Activated B cell treated with CpG ODN at 0.5 μM for 24 hours (primary cell): ENCODE measurements at regions not wholly inside any gene's neighbourhood (a gene's known extent, or its start where the extent isn't known, plus 50 kb on each side); places are given as distances from the start of the nearest gene placed in this dataset.

Source experiments
- ATAC-seq: fragments of 200-7000 bp; cut with Tn5 transposase; one replicate; pipeline ENCODE4 v1.10.0; 2021; ENCODE audit warnings: low read depth, mild to moderate bottlenecking, moderate library complexity
- CTCF ChIA-PET: fragments of 350-600 bp; sonication (Branson Sonifier 250); formaldehyde crosslinking; loops from one replicate; lab custom pipeline; 2021; ENCODE audit warnings: antibody characterized with exemption; lab: Charles Lee
- POLR2A ChIA-PET: fragments of 350-600 bp; sonication (Branson Sonifier 250); formaldehyde crosslinking; loops from one replicate; lab custom pipeline; 2021; ENCODE audit warnings: antibody characterized with exemption; lab: Charles Lee
- DNase-seq: peaks from one replicate; pipeline ENCODE4 v3.0.0; 2022
- H3K27ac Mint-ChIP-seq: one replicate; pipeline ENCODE4 v1.8.0; 2020; ENCODE audit warnings: mixed read lengths
- H3K27me3 Mint-ChIP-seq: one replicate; pipeline ENCODE4 v1.8.0; 2021; ENCODE audit warnings: mixed read lengths
- H3K36me3 Mint-ChIP-seq: one replicate; pipeline ENCODE4 v1.8.0; 2021; ENCODE audit warnings: low read depth, mixed read lengths
- H3K4me1 Mint-ChIP-seq: one replicate; pipeline ENCODE4 v1.8.0; 2021; ENCODE audit warnings: mixed read lengths
- H3K4me3 Mint-ChIP-seq: one replicate; pipeline ENCODE4 v1.8.0; 2020; ENCODE audit warnings: mild to moderate bottlenecking, mixed read lengths
- H3K9me3 Mint-ChIP-seq: one replicate; pipeline ENCODE4 v1.8.0; 2020; ENCODE audit warnings: mixed read lengths
- CTCF ChIP-seq: fragments of 200-600 bp; IDR thresholded peaks from one replicate; pipeline ENCODE4 v1.8.0; 2022; ENCODE audit warnings: antibody characterized with exemption, mild to moderate bottlenecking
- intact Hi-C: fragments of 100-400 bp; cut with micrococcal nuclease; formaldehyde crosslinking; loops from one replicate; pipeline ENCODE4 v1.15.1; 2024

GRCh38 chr18:78696698-78697435 lies 282.8 kb upstream of the SALL3 start:
- Mint-ChIP-seq H3K36me3 (no peaks in the 10 kb centered on the region), H3K27me3 (no peaks in the 10 kb centered on the region), H3K9me3 (no peaks in the 10 kb centered on the region), H3K27ac (no peak overlapping the region), H3K4me1 (no peaks in the 10 kb centered on the region), H3K4me3 (no peak overlapping the region)
- ChIA-PET POLR2A (no interaction called here), CTCF (no interaction called here)
- DNase-seq (no peak), ATAC-seq (no peak)
- intact Hi-C loops = no loop called here
- TF ChIP-seq CTCF = no peak

- H3K36me3 Mint-ChIP-seq = no peaks in the 10 kb centered on the region
- POLR2A ChIA-PET = no interaction called here
- H3K4me3 Mint-ChIP-seq = no peak overlapping the region
- no peaks in the 10 kb centered on the region for H3K9me3 Mint-ChIP-seq
- no peak for DNase-seq
- H3K27ac Mint-ChIP-seq = no peak overlapping the region
- CTCF ChIA-PET = no interaction called here
- no peaks in the 10 kb centered on the region for H3K27me3 Mint-ChIP-seq
- TF ChIP-seq CTCF = no peak
- no peak for ATAC-seq
- intact Hi-C loops = no loop called here
- H3K4me1 Mint-ChIP-seq = no peaks in the 10 kb centered on the region
These were observed 282.2 kb upstream of the SALL3 start for GRCh38 chr18:78697446-78697845.

GRCh38 chr18:78698914-78699313 lies 280.7 kb upstream of the SALL3 start:
- Mint-ChIP-seq H3K4me1 (no peaks in the 10 kb centered on the region), H3K9me3 (no peaks in the 10 kb centered on the region), H3K27ac (no peak overlapping the region), H3K4me3 (no peak overlapping the region), H3K27me3 (no peaks in the 10 kb centered on the region), H3K36me3 (no peaks in the 10 kb centered on the region)
- ATAC-seq = no peak
- intact Hi-C loops = no loop called here
- DNase-seq = no peak
- CTCF ChIA-PET = no interaction called here
- POLR2A ChIA-PET = no interaction called here
- no peak for TF ChIP-seq CTCF

- intact Hi-C loops = no loop called here
These were observed 280.1 kb upstream of the SALL3 start for GRCh38 chr18:78699499-78699898.

More at GRCh38 chr18:78699499-78699898, 280.1 kb upstream of the SALL3 start:
- Mint-ChIP-seq H3K36me3 (no peaks in the 10 kb centered on the region), H3K27me3 (no peaks in the 10 kb centered on the region), H3K4me3 (no peak overlapping the region), H3K4me1 (no peaks in the 10 kb centered on the region), H3K27ac (no peak overlapping the region), H3K9me3 (no peaks in the 10 kb centered on the region)
- ChIA-PET CTCF (no interaction called here), POLR2A (no interaction called here)
- ATAC-seq (no peak), DNase-seq (no peak)
- no peak for TF ChIP-seq CTCF
